ENCODE measurements at regions not wholly inside any gene's neighbourhood (a gene's known extent, or its start where the extent isn't known, plus 50 kb on each side); places are given as distances from the start of the nearest gene placed in this dataset.

DNA sequence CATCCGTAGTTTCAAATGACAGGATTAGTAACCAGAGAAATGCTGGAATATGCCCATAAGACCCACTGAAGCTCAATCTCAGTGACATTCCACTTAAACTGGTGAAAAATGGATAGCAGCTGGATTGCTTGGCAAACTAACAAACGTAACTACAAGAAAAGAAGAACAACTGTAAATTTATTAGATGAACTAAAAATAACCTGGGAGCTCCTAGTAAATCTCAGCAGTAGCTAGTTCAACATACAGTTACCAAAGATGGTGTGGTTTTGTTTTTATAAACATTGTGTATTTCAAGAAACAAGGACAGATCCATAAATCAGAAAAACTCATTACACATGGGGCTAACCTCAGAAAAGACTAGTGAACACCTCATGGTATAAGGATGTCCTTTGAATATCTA lies 531.9 kb downstream of the XIRP2 start:
- Mint-ChIP-seq H3K27ac (no peak overlapping the region), H3K4me3 (no peak overlapping the region), H3K9me3 (ENCODE audit: insufficient read depth) (no peaks in the 10 kb centered on the region), H3K27me3 (no peaks in the 10 kb centered on the region), H3K4me1 (no peaks in the 10 kb centered on the region)
- H3K4me3 ChIP-seq (ENCODE audit: control extremely low read depth in 1 of 5, extremely low read depth in 1 of 5, insufficient read depth in 1 of 5, low read depth in 2 of 5, low read length in 4 of 5): no peak overlapping the region
- DNase-seq: no peak
- no peak overlapping the region for H3K27ac ChIP-seq (ENCODE audit: low read length in 2 of 2)
- H3K27me3 ChIP-seq (replicated peaks in 1 of 4; ENCODE audit: control extremely low read depth in 1 of 4, control insufficient read depth in 3 of 4, insufficient read depth in 4 of 4, low read length in 3 of 4): no peaks in the 10 kb centered on the region
- intact Hi-C loops (cut with micrococcal nuclease): no loop called here
- ChIA-PET CTCF (no interaction called here), POLR2A (no interaction called here)
- H3K9ac ChIP-seq (ENCODE audit: low read length): no peak overlapping the region
- no peaks in the 10 kb centered on the region for H3K4me1 ChIP-seq (ENCODE audit: control insufficient read depth in 2 of 2, insufficient read depth in 2 of 2, low read length in 2 of 2)
- H3K79me2 ChIP-seq (ENCODE audit: control insufficient read depth, insufficient read depth, low read length): no peaks in the 10 kb centered on the region
- TF ChIP-seq EZH2 (IDR thresholded peaks at IDR 0.05; ENCODE audit: borderline replicate concordance, insufficient read depth, low read depth, low read length, poor library complexity, severe bottlenecking): no peak
- TF ChIP-seq, protein P1, sequence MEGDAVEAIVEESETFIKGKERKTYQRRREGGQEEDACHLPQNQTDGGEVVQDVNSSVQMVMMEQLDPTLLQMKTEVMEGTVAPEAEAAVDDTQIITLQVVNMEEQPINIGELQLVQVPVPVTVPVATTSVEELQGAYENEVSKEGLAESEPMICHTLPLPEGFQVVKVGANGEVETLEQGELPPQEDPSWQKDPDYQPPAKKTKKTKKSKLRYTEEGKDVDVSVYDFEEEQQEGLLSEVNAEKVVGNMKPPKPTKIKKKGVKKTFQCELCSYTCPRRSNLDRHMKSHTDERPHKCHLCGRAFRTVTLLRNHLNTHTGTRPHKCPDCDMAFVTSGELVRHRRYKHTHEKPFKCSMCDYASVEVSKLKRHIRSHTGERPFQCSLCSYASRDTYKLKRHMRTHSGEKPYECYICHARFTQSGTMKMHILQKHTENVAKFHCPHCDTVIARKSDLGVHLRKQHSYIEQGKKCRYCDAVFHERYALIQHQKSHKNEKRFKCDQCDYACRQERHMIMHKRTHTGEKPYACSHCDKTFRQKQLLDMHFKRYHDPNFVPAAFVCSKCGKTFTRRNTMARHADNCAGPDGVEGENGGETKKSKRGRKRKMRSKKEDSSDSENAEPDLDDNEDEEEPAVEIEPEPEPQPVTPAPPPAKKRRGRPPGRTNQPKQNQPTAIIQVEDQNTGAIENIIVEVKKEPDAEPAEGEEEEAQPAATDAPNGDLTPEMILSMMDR (IDR thresholded peaks at IDR 0.05): no peak
- 67% methylated on average over 1 of the region's 2 CpGs for WGBS (ENCODE audit: insufficient coverage)
- no peaks in the 10 kb centered on the region for H4K20me1 ChIP-seq (ENCODE audit: control insufficient read depth, insufficient read depth, low read length, poor library complexity, severe bottlenecking)
- no peak for ATAC-seq (ENCODE audit: low read depth)
- H3K4me2 ChIP-seq (replicated peaks; ENCODE audit: low read depth, low read length, poor library complexity, severe bottlenecking): no peak overlapping the region
- no peak overlapping the region for H2AFZ ChIP-seq (ENCODE audit: insufficient read depth, low read depth, low read length, poor library complexity, severe bottlenecking)
- H3K36me3 ChIP-seq (replicated peaks in 1 of 2; ENCODE audit: control extremely low read depth in 1 of 2, control insufficient read depth in 1 of 2, extremely low read depth in 1 of 2, insufficient read depth in 2 of 2, low read length in 1 of 2): no peaks in the 10 kb centered on the region
- peaks cover 0 to 5% (median 0%) of the 10 kb centered on the region in 3 donors for H3K9me3 ChIP-seq (ENCODE audit: control extremely low read depth in 1 of 3, control insufficient read depth in 2 of 3, insufficient read depth in 1 of 3, low read length in 2 of 3)

DNA sequence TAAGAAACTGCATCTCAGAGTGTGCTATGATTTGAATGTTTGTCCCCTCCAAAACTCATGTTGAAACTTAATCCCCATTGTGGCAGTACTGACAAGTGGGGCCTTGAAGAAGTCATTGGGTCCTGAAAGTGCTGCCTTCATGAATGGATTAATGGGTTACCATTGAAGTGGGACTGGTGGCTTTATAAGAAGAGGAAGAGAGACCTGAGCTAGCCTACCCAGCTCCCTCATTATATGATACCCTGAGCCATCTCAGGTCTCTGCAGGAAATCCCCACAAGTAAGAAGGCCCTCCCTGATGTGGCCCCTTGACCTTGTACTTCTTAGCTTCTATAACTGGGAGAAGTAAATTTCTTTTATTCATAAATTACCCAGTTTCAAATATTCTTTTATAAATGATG lies 526.8 kb downstream of the XIRP2 start:
- no peak overlapping the region for H3K9ac ChIP-seq (ENCODE audit: low read length)
- POLR2A ChIA-PET: no interaction called here
- Mint-ChIP-seq H3K9me3 (ENCODE audit: insufficient read depth) (peaks cover 4% of the 10 kb centered on the region), H3K4me1 (no peaks in the 10 kb centered on the region), H3K27me3 (no peaks in the 10 kb centered on the region), H3K27ac (no peak overlapping the region), H3K4me3 (no peak overlapping the region)
- H4K20me1 ChIP-seq (ENCODE audit: control insufficient read depth, insufficient read depth, low read length, poor library complexity, severe bottlenecking): no peaks in the 10 kb centered on the region
- intact Hi-C loops (cut with micrococcal nuclease): loop anchor here (2.0 kb wide), 1 partner anchor 70 kb away; no protein-coding TSS in a partner anchor
- no peaks in the 10 kb centered on the region for H3K27me3 ChIP-seq (replicated peaks in 1 of 4; ENCODE audit: control extremely low read depth in 1 of 4, control insufficient read depth in 3 of 4, insufficient read depth in 4 of 4, low read length in 3 of 4)
- DNase-seq (no peak), ATAC-seq (ENCODE audit: low read depth) (no peak)
- no peak overlapping the region for H3K4me3 ChIP-seq (ENCODE audit: control extremely low read depth in 1 of 5, extremely low read depth in 1 of 5, insufficient read depth in 1 of 5, low read depth in 2 of 5, low read length in 4 of 5)
- H3K79me2 ChIP-seq (ENCODE audit: control insufficient read depth, insufficient read depth, low read length): no peaks in the 10 kb centered on the region
- TF ChIP-seq, protein P1 (IDR thresholded peaks at IDR 0.05): no peak
- TF ChIP-seq EZH2 (IDR thresholded peaks at IDR 0.05; ENCODE audit: borderline replicate concordance, insufficient read depth, low read depth, low read length, poor library complexity, severe bottlenecking): no peak
- H3K4me1 ChIP-seq (ENCODE audit: control insufficient read depth in 2 of 2, insufficient read depth in 2 of 2, low read length in 2 of 2): no peaks in the 10 kb centered on the region
- H3K4me2 ChIP-seq (replicated peaks; ENCODE audit: low read depth, low read length, poor library complexity, severe bottlenecking): no peak overlapping the region
- CTCF ChIA-PET: no interaction called here
- peaks cover 0 to 8% (median 1%) of the 10 kb centered on the region in 3 donors for H3K9me3 ChIP-seq (ENCODE audit: control extremely low read depth in 1 of 3, control insufficient read depth in 2 of 3, insufficient read depth in 1 of 3, low read length in 2 of 3)
- H2AFZ ChIP-seq (ENCODE audit: insufficient read depth, low read depth, low read length, poor library complexity, severe bottlenecking): no peak overlapping the region
- no peak overlapping the region for H3K27ac ChIP-seq (ENCODE audit: low read length in 2 of 2)
- no peaks in the 10 kb centered on the region for H3K36me3 ChIP-seq (replicated peaks in 1 of 2; ENCODE audit: control extremely low read depth in 1 of 2, control insufficient read depth in 1 of 2, extremely low read depth in 1 of 2, insufficient read depth in 2 of 2, low read length in 1 of 2)
